ENCODE measurements at regions not wholly inside any gene's neighbourhood (a gene's known extent, or its start where the extent isn't known, plus 50 kb on each side); places are given as distances from the start of the nearest gene placed in this dataset.

- Histone ChIP-seq H3K27ac (ENCODE audit: low read length) (no peak overlapping the region), H3K27me3 (replicated peaks in 1 of 2; ENCODE audit: control insufficient read depth in 2 of 2, extremely low read depth in 1 of 2, insufficient read depth in 2 of 2, low read length in 1 of 2) (peaks cover 0 to 31% of the 10 kb centered on the region in 2 experiments), H3K4me3 (ENCODE audit: control insufficient read depth in 1 of 2, extremely low read depth in 1 of 2, low read length in 1 of 2) (no peak overlapping the region), H3K9me3 (no peaks in the 10 kb centered on the region), H3K4me1 (ENCODE audit: control insufficient read depth in 1 of 2, extremely low read depth in 1 of 2, insufficient read depth in 2 of 2, low read length in 2 of 2) (no peaks in the 10 kb centered on the region), H3K36me3 (ENCODE audit: control insufficient read depth in 2 of 2, extremely low read depth in 1 of 2, insufficient read depth in 1 of 2, low read length in 1 of 2) (no peaks in the 10 kb centered on the region)
- DNase-seq, result no peak
- no peak for ATAC-seq (replicated peaks in 1 of 4)
- ChIA-PET POLR2A (no interaction called here), CTCF (no interaction called here)
- Mint-ChIP-seq H3K4me1 (no peaks in the 10 kb centered on the region), H3K4me3 (no peak overlapping the region), H3K27ac (no peak overlapping the region), H3K36me3 (no peaks in the 10 kb centered on the region), H3K27me3 (peaks cover 0 to 7% of the 10 kb centered on the region in 2 donors), H3K9me3 (no peaks in the 10 kb centered on the region)
- WGBS (ENCODE audit: insufficient coverage), result 80% methylated on average over 3 of the region's 4 CpGs
Measured at GRCh38 chr10:78862328-78862640, 206.5 kb upstream of the ZMIZ1 start.

- no peak overlapping the region for H3K27ac Mint-ChIP-seq
- Histone ChIP-seq H3K27ac (ENCODE audit: low read length) (no peak overlapping the region), H3K36me3 (ENCODE audit: control insufficient read depth in 2 of 2, extremely low read depth in 1 of 2, insufficient read depth in 1 of 2, low read length in 1 of 2) (no peaks in the 10 kb centered on the region), H3K9me3 (no peaks in the 10 kb centered on the region), H3K27me3 (replicated peaks in 1 of 2; ENCODE audit: control insufficient read depth in 2 of 2, extremely low read depth in 1 of 2, insufficient read depth in 2 of 2, low read length in 1 of 2) (peaks cover 0 to 34% of the 10 kb centered on the region in 2 experiments), H3K4me1 (ENCODE audit: control insufficient read depth in 1 of 2, extremely low read depth in 1 of 2, insufficient read depth in 2 of 2, low read length in 2 of 2) (no peaks in the 10 kb centered on the region), H3K4me3 (ENCODE audit: control insufficient read depth in 1 of 2, extremely low read depth in 1 of 2, low read length in 1 of 2) (no peak overlapping the region)
- ChIA-PET CTCF (no interaction called here), POLR2A (no interaction called here)
- no peaks in the 10 kb centered on the region for H3K4me1 Mint-ChIP-seq
- H3K36me3 Mint-ChIP-seq, result no peaks in the 10 kb centered on the region
- no peak for ATAC-seq (replicated peaks in 1 of 4)
- H3K9me3 Mint-ChIP-seq, result no peaks in the 10 kb centered on the region
- H3K27me3 Mint-ChIP-seq, result peaks cover 0 to 7% of the 10 kb centered on the region in 2 donors
- DNase-seq, result no peak
- no peak overlapping the region for H3K4me3 Mint-ChIP-seq
- no CpG with 5 or more reads among the region's 9 CpGs for WGBS (ENCODE audit: insufficient coverage)
Measured at GRCh38 chr10:78863140-78863905, 205.4 kb upstream of the ZMIZ1 start.

DNA sequence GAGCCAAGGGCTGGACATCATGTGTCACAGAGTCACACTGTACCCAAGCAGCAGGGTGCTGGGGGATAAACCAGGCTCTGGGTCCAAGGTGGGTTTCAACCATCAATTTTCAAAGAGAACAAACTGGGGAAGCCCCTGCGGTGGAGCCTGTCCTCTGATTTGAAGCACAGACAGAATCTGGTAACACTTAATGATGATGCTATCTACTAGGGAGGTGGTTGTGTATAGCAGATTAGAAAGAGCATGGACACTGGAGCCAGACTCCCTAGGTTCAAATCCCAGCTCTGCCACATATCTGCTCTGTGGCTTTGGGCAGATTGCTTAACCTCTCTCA, 204.9 kb upstream of the ZMIZ1 start:
- Histone ChIP-seq H3K4me3 (ENCODE audit: control insufficient read depth in 1 of 2, extremely low read depth in 1 of 2, low read length in 1 of 2) (no peak overlapping the region), H3K36me3 (ENCODE audit: control insufficient read depth in 2 of 2, extremely low read depth in 1 of 2, insufficient read depth in 1 of 2, low read length in 1 of 2) (no peaks in the 10 kb centered on the region), H3K27ac (ENCODE audit: low read length) (no peak overlapping the region), H3K27me3 (replicated peaks in 1 of 2; ENCODE audit: control insufficient read depth in 2 of 2, extremely low read depth in 1 of 2, insufficient read depth in 2 of 2, low read length in 1 of 2) (peaks cover 0 to 34% of the 10 kb centered on the region in 2 experiments), H3K4me1 (ENCODE audit: control insufficient read depth in 1 of 2, extremely low read depth in 1 of 2, insufficient read depth in 2 of 2, low read length in 2 of 2) (no peaks in the 10 kb centered on the region), H3K9me3 (no peaks in the 10 kb centered on the region)
- POLR2A ChIA-PET, result no interaction called here
- H3K4me1 Mint-ChIP-seq, result no peaks in the 10 kb centered on the region
- ATAC-seq (replicated peaks in 1 of 4) (no peak), DNase-seq (no peak)
- CTCF ChIA-PET, result no interaction called here
- no peaks in the 10 kb centered on the region for H3K9me3 Mint-ChIP-seq
- H3K4me3 Mint-ChIP-seq, result no peak overlapping the region
- H3K27me3 Mint-ChIP-seq, result peaks cover 0 to 7% of the 10 kb centered on the region in 2 donors
- H3K36me3 Mint-ChIP-seq, result no peaks in the 10 kb centered on the region
- H3K27ac Mint-ChIP-seq, result no peak overlapping the region
- no CpG with 5 or more reads among the region's 1 CpG for WGBS (ENCODE audit: insufficient coverage)

GRCh38 chr10:78864761-78865537, 203.8 kb upstream of the ZMIZ1 start:
- no peak for DNase-seq

DNA sequence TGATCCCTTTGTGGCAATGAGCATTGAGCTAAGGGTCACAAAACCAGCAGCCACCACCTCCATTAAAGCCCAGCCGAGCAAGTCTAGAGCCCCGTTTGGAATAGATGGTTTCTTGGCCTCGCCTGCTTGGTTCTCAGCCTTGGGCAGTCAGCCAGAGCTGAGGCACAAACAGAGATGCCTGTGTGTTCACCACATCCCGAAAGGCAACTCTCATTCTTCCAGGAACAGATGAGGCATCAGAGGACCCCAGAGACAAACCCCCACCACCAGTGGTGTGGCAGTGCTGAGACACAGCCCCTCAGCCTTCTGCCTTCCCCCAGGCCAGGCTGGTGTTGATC, 203.3 kb upstream of the ZMIZ1 start:
- no peaks in the 10 kb centered on the region for H3K4me1 Mint-ChIP-seq
- peaks cover 4 to 6% of the 10 kb centered on the region in 2 donors for H3K27me3 Mint-ChIP-seq
- 81% methylated on average over 3 of the region's 4 CpGs for WGBS (ENCODE audit: insufficient coverage)
- no peaks in the 10 kb centered on the region for H3K9me3 ChIP-seq
- H3K4me3 Mint-ChIP-seq, result no peak overlapping the region
- DNase-seq (no peak), ATAC-seq (replicated peaks in 1 of 4) (no peak)
- no peaks in the 10 kb centered on the region for H3K36me3 ChIP-seq (ENCODE audit: control insufficient read depth in 2 of 2, extremely low read depth in 1 of 2, insufficient read depth in 1 of 2, low read length in 1 of 2)
- H3K27me3 ChIP-seq (replicated peaks in 1 of 2; ENCODE audit: control insufficient read depth in 2 of 2, extremely low read depth in 1 of 2, insufficient read depth in 2 of 2, low read length in 1 of 2), result peaks cover 0 to 34% of the 10 kb centered on the region in 2 experiments
- CTCF ChIA-PET, result no interaction called here
- no peak overlapping the region for H3K27ac Mint-ChIP-seq
- H3K4me1 ChIP-seq (ENCODE audit: control insufficient read depth in 1 of 2, extremely low read depth in 1 of 2, insufficient read depth in 2 of 2, low read length in 2 of 2), result no peaks in the 10 kb centered on the region
- H3K27ac ChIP-seq (ENCODE audit: low read length), result no peak overlapping the region
- POLR2A ChIA-PET, result no interaction called here
- no peaks in the 10 kb centered on the region for H3K36me3 Mint-ChIP-seq
- H3K9me3 Mint-ChIP-seq, result no peaks in the 10 kb centered on the region
- H3K4me3 ChIP-seq (ENCODE audit: control insufficient read depth in 1 of 2, extremely low read depth in 1 of 2, low read length in 1 of 2), result no peak overlapping the region

More at GRCh38 chr10:78864761-78865537, 203.8 kb upstream of the ZMIZ1 start:
- no peak overlapping the region for H3K27ac ChIP-seq (ENCODE audit: low read length)
- no peaks in the 10 kb centered on the region for H3K4me1 Mint-ChIP-seq
- no peak overlapping the region for H3K27ac Mint-ChIP-seq
- H3K9me3 Mint-ChIP-seq, result no peaks in the 10 kb centered on the region
- no peaks in the 10 kb centered on the region for H3K4me1 ChIP-seq (ENCODE audit: control insufficient read depth in 1 of 2, extremely low read depth in 1 of 2, insufficient read depth in 2 of 2, low read length in 2 of 2)
- no peak overlapping the region for H3K4me3 ChIP-seq (ENCODE audit: control insufficient read depth in 1 of 2, extremely low read depth in 1 of 2, low read length in 1 of 2)
- no peaks in the 10 kb centered on the region for H3K36me3 Mint-ChIP-seq
- H3K36me3 ChIP-seq (ENCODE audit: control insufficient read depth in 2 of 2, extremely low read depth in 1 of 2, insufficient read depth in 1 of 2, low read length in 1 of 2), result no peaks in the 10 kb centered on the region
- H3K9me3 ChIP-seq, result no peaks in the 10 kb centered on the region
- H3K27me3 Mint-ChIP-seq, result peaks cover 4 to 6% of the 10 kb centered on the region in 2 donors
- WGBS (ENCODE audit: insufficient coverage), result 90% methylated on average over 12 of the region's 14 CpGs
- H3K4me3 Mint-ChIP-seq, result no peak overlapping the region
- ChIA-PET POLR2A (no interaction called here), CTCF (no interaction called here)
- peaks cover 0 to 33% of the 10 kb centered on the region in 2 experiments for H3K27me3 ChIP-seq (replicated peaks in 1 of 2; ENCODE audit: control insufficient read depth in 2 of 2, extremely low read depth in 1 of 2, insufficient read depth in 2 of 2, low read length in 1 of 2)
- no peak for ATAC-seq (replicated peaks in 1 of 4)

GRCh38 chr10:78865931-78866717, 202.6 kb upstream of the ZMIZ1 start:
- ChIA-PET CTCF (no interaction called here), POLR2A (no interaction called here)
- peaks cover 4 to 8% of the 10 kb centered on the region in 2 donors for H3K27me3 Mint-ChIP-seq
- no peaks in the 10 kb centered on the region for H3K4me1 ChIP-seq (ENCODE audit: control insufficient read depth in 1 of 2, extremely low read depth in 1 of 2, insufficient read depth in 2 of 2, low read length in 2 of 2)
- no peaks in the 10 kb centered on the region for H3K36me3 ChIP-seq (ENCODE audit: control insufficient read depth in 2 of 2, extremely low read depth in 1 of 2, insufficient read depth in 1 of 2, low read length in 1 of 2)
- no peaks in the 10 kb centered on the region for H3K4me1 Mint-ChIP-seq
- no peaks in the 10 kb centered on the region for H3K36me3 Mint-ChIP-seq
- H3K27me3 ChIP-seq (replicated peaks in 1 of 2; ENCODE audit: control insufficient read depth in 2 of 2, extremely low read depth in 1 of 2, insufficient read depth in 2 of 2, low read length in 1 of 2), result peaks cover 0 to 30% of the 10 kb centered on the region in 2 experiments
- H3K9me3 Mint-ChIP-seq, result no peaks in the 10 kb centered on the region
- no peak overlapping the region for H3K27ac ChIP-seq (ENCODE audit: low read length)
- DNase-seq, result no peak
- no peak overlapping the region for H3K4me3 ChIP-seq (ENCODE audit: control insufficient read depth in 1 of 2, extremely low read depth in 1 of 2, low read length in 1 of 2)
- ATAC-seq (replicated peaks in 1 of 4), result no peak
- no peaks in the 10 kb centered on the region for H3K9me3 ChIP-seq
- H3K4me3 Mint-ChIP-seq, result no peak overlapping the region
- H3K27ac Mint-ChIP-seq, result no peak overlapping the region
- WGBS (ENCODE audit: insufficient coverage), result 78% methylated on average over 7 of the region's 12 CpGs

All from T-cell (primary cell).